DMS153 (cell line): ENCODE measurements at regions not wholly inside any gene's neighbourhood (a gene's known extent, or its start where the extent isn't known, plus 50 kb on each side); places are given as distances from the start of the nearest gene placed in this dataset.

Experiments used
- DNase-seq: peaks from one replicate; lab custom pipeline; 2025; lab: John Stamatoyannopoulos, UW

- no peak for DNase-seq
Observed at GRCh38 chr9:3049636-3050035, 205.7 kb upstream of the PUM3 start.

- no peak for DNase-seq
Observed at GRCh38 chr9:3047912-3048311, 204.0 kb upstream of the PUM3 start.

GRCh38 chr9:3045153-3045552, 201.3 kb upstream of the PUM3 start:
- no peak for DNase-seq

GRCh38 chr9:3043369-3043768, 199.5 kb upstream of the PUM3 start:
- no peak for DNase-seq

- DNase-seq, result no peak
Observed at GRCh38 chr9:3040761-3041160, 196.9 kb upstream of the PUM3 start.

GRCh38 chr9:3036333-3036700, 192.4 kb upstream of the PUM3 start:
- DNase-seq, result no peak

GRCh38 chr9:3035579-3036332, 191.9 kb upstream of the PUM3 start:
- no peak for DNase-seq

GRCh38 chr9:3032898-3033297, 189.0 kb upstream of the PUM3 start:
- DNase-seq, result no peak

- no peak for DNase-seq
Observed at GRCh38 chr9:3028535-3028934, 184.6 kb upstream of the PUM3 start.

GRCh38 chr9:3027210-3027609, 183.3 kb upstream of the PUM3 start:
- DNase-seq, result peak; percentile 97

- no peak for DNase-seq
Observed at GRCh38 chr9:3023449-3023848, 179.6 kb upstream of the PUM3 start.

GRCh38 chr9:3018691-3019230, 174.9 kb upstream of the PUM3 start:
- no peak for DNase-seq

- DNase-seq, result no peak
Observed at GRCh38 chr9:3018071-3018470, 174.2 kb upstream of the PUM3 start.

- DNase-seq, result peak; percentile 92
Observed at GRCh38 chr9:3014178-3014577, 170.3 kb upstream of the PUM3 start.

GRCh38 chr9:3012842-3013241, 168.9 kb upstream of the PUM3 start:
- no peak for DNase-seq

GRCh38 chr9:3012245-3012644, 168.3 kb upstream of the PUM3 start:
- no peak for DNase-seq

- DNase-seq, result no peak
Observed at GRCh38 chr9:3008091-3008490, 164.2 kb upstream of the PUM3 start.

- no peak for DNase-seq
Observed at GRCh38 chr9:3007326-3007725, 163.4 kb upstream of the PUM3 start.

- no peak for DNase-seq
Observed at GRCh38 chr9:3006851-3007250, 163.0 kb upstream of the PUM3 start.

GRCh38 chr9:3004572-3004971, 160.7 kb upstream of the PUM3 start:
- DNase-seq, result no peak

- no peak for DNase-seq
Observed at GRCh38 chr9:3001311-3001710, 157.4 kb upstream of the PUM3 start.

- DNase-seq, result no peak
Observed at GRCh38 chr9:2992427-2992826, 148.5 kb upstream of the PUM3 start.

GRCh38 chr9:2991292-2991691, 147.4 kb upstream of the PUM3 start:
- DNase-seq, result no peak

- DNase-seq, result no peak
Observed at GRCh38 chr9:2987679-2988078, 143.8 kb upstream of the PUM3 start.
